Loucy (cell line): ENCODE measurements at regions not wholly inside any gene's neighbourhood (a gene's known extent, or its start where the extent isn't known, plus 50 kb on each side); places are given as distances from the start of the nearest gene placed in this dataset.

ENCODE experiments used
- H2AFZ ChIP-seq: fragments of 200-600 bp; sonication (generic); 2 replicates; pipeline ENCODE4 v1.6.0; 2016; ENCODE audit warnings: antibody characterized with exemption, mild to moderate bottlenecking, low read length, moderate library complexity
- H3F3A ChIP-seq: fragments of 200-600 bp; 2 replicates; pipeline ENCODE4 v1.6.0; 2016; ENCODE audit warnings: antibody characterized with exemption, low read depth, mild to moderate bottlenecking
- H3K27me3 ChIP-seq: fragments of 200-600 bp; sonication (generic); 2 replicates; pipeline ENCODE4 v1.6.1; 2014; ENCODE audit warnings: low read length, mild to moderate bottlenecking; ENCODE audit not compliant: insufficient read depth, poor library complexity, severe bottlenecking
- H3K36me3 ChIP-seq: fragments of 200-600 bp; sonication (generic); 2 replicates; pipeline ENCODE4 v1.6.1; 2016; ENCODE audit warnings: low read length; ENCODE audit not compliant: insufficient read depth
- H3K4me1 ChIP-seq: fragments of 200-600 bp; sonication (generic); 2 replicates; pipeline ENCODE4 v1.5.1; 2014; ENCODE audit warnings: low read length, mild to moderate bottlenecking; ENCODE audit not compliant: insufficient read depth, poor library complexity, severe bottlenecking
- H3K4me2 ChIP-seq: fragments of 200-600 bp; sonication (generic); 2 replicates; pipeline ENCODE4 v1.6.0; 2014; ENCODE audit warnings: antibody characterized with exemption, low read length, low read depth, mild to moderate bottlenecking; ENCODE audit not compliant: poor library complexity, severe bottlenecking
- H3K4me3 ChIP-seq: fragments of 200-600 bp; sonication (generic); 2 replicates; pipeline ENCODE4 v1.5.1; 2014; ENCODE audit warnings: low read length, mild to moderate bottlenecking, mixed read lengths; ENCODE audit not compliant: poor library complexity, severe bottlenecking
- H3K79me2 ChIP-seq: fragments of 200-600 bp; sonication (generic); 2 replicates; pipeline ENCODE4 v1.6.1; 2014; ENCODE audit warnings: low read length; ENCODE audit not compliant: insufficient read depth
- H3K9ac ChIP-seq: fragments of 200-600 bp; sonication (generic); 2 replicates; pipeline ENCODE4 v1.6.0; 2014; ENCODE audit warnings: mild to moderate bottlenecking, low read depth, low read length, moderate library complexity; ENCODE audit not compliant: poor library complexity, severe bottlenecking
- H3K9me2 ChIP-seq: fragments of 200-600 bp; sonication (generic); replicated peaks from 2 replicates; pipeline ENCODE4 v1.6.1; 2016; ENCODE audit warnings: low read depth, low read length, mixed read lengths
- H3K9me3 ChIP-seq: fragments of 200-600 bp; sonication (generic); 2 replicates; pipeline ENCODE4 v1.6.1; 2014; ENCODE audit warnings: mild to moderate bottlenecking, antibody characterized with exemption, low read length, low read depth; ENCODE audit not compliant: insufficient read depth
- H4K20me1 ChIP-seq: fragments of 200-600 bp; sonication (generic); 2 replicates; pipeline ENCODE4 v1.6.0; 2014; ENCODE audit warnings: antibody characterized with exemption, low read length, mild to moderate bottlenecking; ENCODE audit not compliant: insufficient read depth, poor library complexity, severe bottlenecking
- EZH2phosphoT487 ChIP-seq: fragments of 200-600 bp; IDR thresholded peaks from 2 replicates; pipeline ENCODE4 v1.6.1; 2018; ENCODE audit warnings: antibody characterized with exemption, mild to moderate bottlenecking, moderate library complexity, borderline replicate concordance
- TF ChIP-seq, protein P1 (sequence below): fragments of 200-600 bp; sonication (generic); conservative IDR thresholded peaks from 2 replicates; pipeline ENCODE4 v1.5.1; 2014; ENCODE audit warnings: mild to moderate bottlenecking, antibody characterized with exemption, low read length

DNA sequence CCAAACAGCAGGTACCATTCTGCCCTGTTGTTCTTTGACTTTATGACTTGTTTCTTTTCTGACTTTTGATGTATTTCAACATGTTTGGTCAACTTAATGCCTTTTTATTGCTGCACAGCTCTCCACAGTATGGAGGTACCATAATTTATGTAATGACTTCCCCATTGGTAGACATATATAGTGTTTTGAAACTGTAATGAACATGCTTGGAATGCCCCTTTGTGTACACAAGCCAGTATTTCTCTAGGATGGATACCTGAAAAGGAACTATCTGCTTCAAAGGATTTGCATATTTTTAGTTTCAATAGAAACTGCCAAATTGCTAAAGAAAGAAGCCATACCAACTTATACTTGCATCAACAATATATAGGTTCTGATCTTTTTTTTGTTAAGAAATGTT lies 66.1 kb downstream of the NOG start:
- no peaks in the 10 kb centered on the region for H3K36me3 ChIP-seq
- H3K9ac ChIP-seq: no peak overlapping the region
- no peaks in the 10 kb centered on the region for H3K27me3 ChIP-seq
- H2AFZ ChIP-seq: no peak overlapping the region
- no peaks in the 10 kb centered on the region for H3K9me2 ChIP-seq
- no peak overlapping the region for H3K4me2 ChIP-seq
- H3K79me2 ChIP-seq: no peaks in the 10 kb centered on the region
- no peaks in the 10 kb centered on the region for H3K9me3 ChIP-seq
- no peaks in the 10 kb centered on the region for H4K20me1 ChIP-seq
- no peaks in the 10 kb centered on the region for H3F3A ChIP-seq
- no peak for TF ChIP-seq EZH2phosphoT487
- TF ChIP-seq, protein P1, sequence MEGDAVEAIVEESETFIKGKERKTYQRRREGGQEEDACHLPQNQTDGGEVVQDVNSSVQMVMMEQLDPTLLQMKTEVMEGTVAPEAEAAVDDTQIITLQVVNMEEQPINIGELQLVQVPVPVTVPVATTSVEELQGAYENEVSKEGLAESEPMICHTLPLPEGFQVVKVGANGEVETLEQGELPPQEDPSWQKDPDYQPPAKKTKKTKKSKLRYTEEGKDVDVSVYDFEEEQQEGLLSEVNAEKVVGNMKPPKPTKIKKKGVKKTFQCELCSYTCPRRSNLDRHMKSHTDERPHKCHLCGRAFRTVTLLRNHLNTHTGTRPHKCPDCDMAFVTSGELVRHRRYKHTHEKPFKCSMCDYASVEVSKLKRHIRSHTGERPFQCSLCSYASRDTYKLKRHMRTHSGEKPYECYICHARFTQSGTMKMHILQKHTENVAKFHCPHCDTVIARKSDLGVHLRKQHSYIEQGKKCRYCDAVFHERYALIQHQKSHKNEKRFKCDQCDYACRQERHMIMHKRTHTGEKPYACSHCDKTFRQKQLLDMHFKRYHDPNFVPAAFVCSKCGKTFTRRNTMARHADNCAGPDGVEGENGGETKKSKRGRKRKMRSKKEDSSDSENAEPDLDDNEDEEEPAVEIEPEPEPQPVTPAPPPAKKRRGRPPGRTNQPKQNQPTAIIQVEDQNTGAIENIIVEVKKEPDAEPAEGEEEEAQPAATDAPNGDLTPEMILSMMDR: no peak
- H3K4me3 ChIP-seq: no peak overlapping the region
- peaks cover 18% of the 10 kb centered on the region for H3K4me1 ChIP-seq

DNA sequence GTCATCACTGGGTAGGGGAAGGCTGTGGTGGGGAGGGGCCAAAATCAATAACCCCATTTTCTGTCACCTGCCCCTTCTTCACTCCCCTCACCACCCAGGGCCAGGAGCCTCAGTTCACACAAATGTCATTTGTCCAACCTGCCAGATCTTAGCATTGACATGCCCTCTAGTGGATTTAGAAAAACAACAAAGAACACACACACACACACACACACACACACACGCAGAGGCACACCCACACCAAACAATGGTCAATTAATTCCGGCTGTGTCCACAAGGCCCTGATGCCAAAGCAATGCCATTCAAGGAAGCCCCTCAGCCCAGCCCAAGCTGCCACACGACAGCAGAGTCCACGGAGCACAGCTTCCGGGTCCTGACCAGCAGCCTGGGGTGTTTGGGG lies 68.4 kb downstream of the NOG start:
- Histone ChIP-seq H3K4me2 (no peak overlapping the region), H3K9me3 (no peaks in the 10 kb centered on the region), H3K27me3 (no peaks in the 10 kb centered on the region), H3K36me3 (no peaks in the 10 kb centered on the region), H3K79me2 (no peaks in the 10 kb centered on the region), H3K9me2 (no peaks in the 10 kb centered on the region), H3K4me1 (peaks cover 6% of the 10 kb centered on the region), H3K4me3 (no peak overlapping the region), H3F3A (no peaks in the 10 kb centered on the region), H2AFZ (no peak overlapping the region), H3K9ac (no peak overlapping the region), H4K20me1 (no peaks in the 10 kb centered on the region)
- no peak for TF ChIP-seq EZH2phosphoT487
- TF ChIP-seq, protein P1: peak; percentile 46

DNA sequence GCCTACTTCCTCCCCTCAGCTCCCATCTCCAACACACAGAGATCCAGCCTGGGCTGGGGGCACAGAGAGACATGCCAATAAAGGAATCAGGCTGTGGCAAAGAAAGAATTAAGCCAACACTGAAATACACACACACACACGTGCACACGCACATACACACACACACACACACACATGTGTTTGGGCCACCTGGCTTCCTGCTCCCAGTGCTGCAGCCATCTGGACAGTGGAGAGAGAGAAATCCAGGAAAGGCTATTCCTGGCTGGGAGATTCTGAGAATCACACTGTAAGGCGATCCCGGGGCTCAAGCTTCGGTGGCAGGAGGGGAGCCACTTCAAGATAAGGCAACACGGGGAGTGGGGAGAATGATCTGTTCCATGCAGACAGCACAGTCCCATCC lies 72.4 kb downstream of the NOG start:
- no peaks in the 10 kb centered on the region for H3K9me3 ChIP-seq
- no peak overlapping the region for H3K4me3 ChIP-seq
- no peaks in the 10 kb centered on the region for H3K79me2 ChIP-seq
- H3F3A ChIP-seq: no peaks in the 10 kb centered on the region
- H3K9me2 ChIP-seq: no peaks in the 10 kb centered on the region
- no peaks in the 10 kb centered on the region for H3K4me1 ChIP-seq
- no peaks in the 10 kb centered on the region for H3K36me3 ChIP-seq
- H2AFZ ChIP-seq: no peak overlapping the region
- TF ChIP-seq, protein P1: no peak
- TF ChIP-seq EZH2phosphoT487: no peak
- H4K20me1 ChIP-seq: no peaks in the 10 kb centered on the region
- no peak overlapping the region for H3K9ac ChIP-seq
- no peaks in the 10 kb centered on the region for H3K27me3 ChIP-seq
- no peak overlapping the region for H3K4me2 ChIP-seq
